ENCODE measurements at regions not wholly inside any gene's neighbourhood (a gene's known extent, or its start where the extent isn't known, plus 50 kb on each side); places are given as distances from the start of the nearest gene placed in this dataset.

DNA sequence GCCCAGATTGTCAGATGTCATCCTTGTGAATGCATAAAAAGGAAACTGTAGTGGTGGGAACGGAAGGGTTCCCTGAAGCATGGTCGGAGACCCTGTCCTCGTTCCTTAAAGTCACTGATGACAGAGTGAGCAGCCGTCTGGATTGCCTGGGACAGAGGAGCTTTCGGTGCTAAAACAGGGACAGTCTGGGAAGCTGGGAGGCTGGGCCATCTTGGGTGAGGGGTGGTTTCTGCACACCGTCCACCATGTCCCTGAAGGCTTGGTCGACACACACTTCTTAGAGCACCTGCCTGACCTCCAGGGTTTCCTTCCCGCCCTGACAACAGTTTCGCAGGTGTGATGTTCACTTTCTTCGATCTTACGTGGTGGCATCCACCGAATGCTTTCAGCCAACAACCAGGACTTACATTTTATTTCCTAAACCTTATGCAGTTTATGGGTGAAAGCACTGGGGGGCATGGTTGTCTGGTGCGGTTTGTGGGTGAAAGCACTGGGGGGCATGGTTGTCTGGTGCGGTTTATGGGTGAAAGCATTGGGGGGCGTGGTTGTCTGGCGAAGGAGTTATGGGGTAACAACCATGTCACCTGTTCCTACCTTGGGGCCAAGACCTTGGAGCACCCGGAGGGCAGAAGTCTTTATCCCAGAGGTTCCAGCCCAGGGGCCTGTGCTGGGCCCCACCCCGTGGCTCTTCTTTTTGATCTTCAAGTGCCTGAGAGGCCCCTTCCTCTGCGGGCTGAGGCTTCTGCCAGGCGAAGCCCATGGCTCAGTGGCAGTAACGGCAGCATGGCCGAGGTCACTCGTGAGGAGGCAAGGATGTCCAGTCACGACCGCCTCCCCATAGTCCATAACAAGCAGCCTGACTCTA is 81.7 kb upstream of the FRMD1 start:
- TF ChIP-seq CTCF (IDR thresholded peaks at IDR 0.05) (no peak), POLR2A (IDR thresholded peaks at IDR 0.05) (no peak)
